ENCODE measurements at regions not wholly inside any gene's neighbourhood (a gene's known extent, or its start where the extent isn't known, plus 50 kb on each side); places are given as distances from the start of the nearest gene placed in this dataset.

DNA sequence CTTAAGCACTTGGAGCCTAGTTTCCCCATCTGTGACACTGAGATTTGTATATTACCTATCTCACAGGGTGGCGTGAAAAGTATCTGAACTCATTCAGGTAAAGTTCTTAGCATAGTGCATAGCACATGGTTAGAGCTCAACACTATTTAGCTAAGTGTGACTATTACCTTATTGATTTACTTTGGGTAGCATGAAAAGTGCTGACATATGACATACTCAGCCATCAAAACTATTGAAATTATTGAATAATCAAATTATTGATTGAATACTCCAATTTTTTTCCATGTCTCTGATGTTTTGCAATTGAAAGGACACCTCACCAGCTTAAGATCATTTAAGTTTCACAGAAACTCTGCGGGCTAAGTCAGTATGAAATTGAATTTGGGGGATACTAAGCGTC lies 715.0 kb downstream of the EFNB2 start:
- no peak for DNase-seq

DNA sequence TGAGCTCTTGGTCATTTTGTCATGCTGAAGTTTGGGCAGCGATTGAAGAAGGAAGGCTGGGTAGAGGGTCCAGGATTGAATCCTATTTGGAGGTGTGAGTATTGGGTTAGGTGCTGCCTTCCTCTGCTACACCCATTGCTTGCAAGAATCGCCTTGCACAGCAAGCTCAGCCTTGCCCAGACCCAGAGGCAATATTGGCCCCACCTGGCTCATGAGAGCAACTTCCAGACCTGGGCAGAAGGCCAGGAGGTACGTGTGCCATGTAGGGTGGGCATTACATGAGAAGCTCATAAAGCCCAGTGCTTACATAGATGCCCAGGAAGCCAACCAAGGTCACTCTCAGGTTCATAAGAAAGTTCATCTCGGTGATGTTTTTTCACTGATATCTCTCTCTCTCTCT lies 718.0 kb downstream of the EFNB2 start:
- no peak for DNase-seq

DNA sequence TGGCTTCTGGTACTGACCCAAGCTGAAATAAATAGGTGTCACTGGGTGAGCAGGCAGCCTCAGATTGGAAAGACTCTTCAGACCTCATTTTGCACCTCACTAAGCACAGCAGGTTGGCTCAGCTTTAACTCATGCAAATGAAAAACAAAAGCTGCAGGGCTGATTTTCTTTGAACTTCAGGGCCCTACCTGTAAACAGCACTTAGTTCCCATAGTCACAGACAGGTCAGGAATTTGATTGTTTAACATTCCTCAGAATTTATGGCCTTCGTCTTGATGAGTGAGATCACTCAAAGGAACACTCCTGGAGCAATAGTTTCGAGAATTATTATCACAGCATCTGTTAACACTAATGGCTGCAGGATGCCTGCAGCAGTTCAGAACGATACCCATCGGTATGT lies 718.5 kb downstream of the EFNB2 start:
- peak; percentile 78 to 79 for DNase-seq

DNA sequence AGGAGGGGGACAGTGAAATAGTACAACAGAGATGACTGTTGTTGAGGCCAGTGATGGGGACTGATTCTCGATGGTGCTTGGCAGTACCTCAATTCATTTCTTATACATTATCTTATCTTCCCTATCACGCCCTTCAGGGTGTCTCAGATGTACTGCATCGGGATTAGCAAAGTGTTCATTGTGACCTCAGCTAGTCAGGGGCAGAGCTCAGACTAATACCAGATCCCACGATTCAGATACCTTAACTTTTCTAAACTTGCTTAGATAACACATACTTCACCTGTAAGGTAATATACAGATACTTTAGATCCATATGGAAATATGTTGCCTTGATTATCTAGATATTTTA lies 720.6 kb downstream of the EFNB2 start:
- DNase-seq, result no peak

DNA sequence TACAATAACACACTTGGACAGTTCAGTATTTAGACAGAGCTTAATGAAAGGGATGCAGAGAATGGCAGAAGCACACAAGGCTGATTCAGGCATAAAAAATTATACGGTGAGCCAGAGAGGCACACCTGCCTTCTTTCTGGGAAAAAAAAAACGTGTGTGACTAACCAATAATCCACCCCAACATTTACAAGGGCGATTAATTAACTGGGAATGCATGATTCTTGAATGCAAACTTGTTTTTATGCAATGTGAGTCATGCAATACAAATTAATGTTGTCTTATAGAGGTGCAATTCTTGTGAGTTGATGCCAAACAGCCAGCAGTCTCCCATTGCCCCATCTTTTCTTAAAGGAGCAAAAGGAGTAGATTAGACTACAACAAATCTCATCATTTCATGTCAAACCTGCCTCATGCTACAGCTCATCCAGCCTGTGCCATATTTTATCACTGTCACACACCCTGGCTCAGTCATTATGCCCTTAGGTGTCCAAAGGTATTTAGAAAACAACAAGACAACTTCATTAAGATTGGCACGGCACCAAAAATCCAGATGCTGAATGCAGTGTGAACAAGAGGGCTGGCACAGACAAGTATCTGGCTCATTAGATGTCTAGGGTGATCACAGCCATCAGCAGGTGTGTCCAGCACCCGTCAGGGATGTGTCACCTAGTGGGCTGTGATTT lies 721.1 kb downstream of the EFNB2 start:
- DNase-seq, result no peak

DNA sequence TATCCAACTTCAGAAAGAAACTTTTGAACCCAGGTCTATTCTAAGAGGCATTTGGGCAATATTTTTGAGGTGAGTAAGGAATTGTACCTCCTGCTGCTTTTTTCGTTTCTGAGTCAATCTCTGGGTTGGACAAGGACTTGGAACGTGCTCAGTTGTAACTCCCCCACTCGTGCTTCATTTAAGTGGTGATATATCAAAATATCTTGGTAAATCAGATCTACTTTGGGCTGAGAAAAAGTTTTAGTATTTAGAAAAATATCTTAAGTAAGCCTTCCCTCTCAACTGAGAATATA lies 728.9 kb downstream of the EFNB2 start:
- no peak for DNase-seq

DNA sequence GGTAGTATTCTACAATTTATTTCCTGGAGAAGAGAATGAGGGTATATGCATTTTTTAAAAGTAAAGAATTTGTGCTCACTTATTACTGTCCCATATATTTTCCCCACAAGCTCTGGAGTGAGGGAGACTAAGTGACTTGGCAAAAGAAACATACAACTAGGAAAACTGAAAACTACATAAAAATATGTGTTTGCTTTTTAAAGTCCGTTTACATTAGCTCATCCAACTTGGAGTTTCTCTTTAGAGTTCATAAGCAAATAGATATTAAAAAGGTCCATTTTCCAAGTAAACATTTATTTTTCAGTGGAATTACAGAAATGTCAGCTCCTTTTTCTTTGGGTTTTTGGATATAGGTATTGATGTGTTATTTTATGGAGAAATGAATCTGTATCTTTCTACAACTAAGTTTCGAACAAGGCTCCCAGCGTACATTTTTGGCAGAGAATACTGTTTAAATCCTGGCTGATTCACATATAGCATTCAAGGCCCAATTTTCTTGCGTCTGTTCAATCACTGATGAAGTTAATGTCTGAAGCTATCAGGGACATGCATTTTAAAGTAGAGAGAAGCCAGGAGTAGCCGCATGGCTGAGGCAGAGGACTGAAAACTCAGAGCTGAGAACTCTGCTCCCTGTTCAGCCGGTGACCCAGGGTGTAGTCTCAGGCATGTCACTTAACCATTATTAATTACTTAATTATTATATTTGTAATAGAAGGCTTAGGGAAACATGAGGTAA lies 729.4 kb downstream of the EFNB2 start:
- no peak for DNase-seq

DNA sequence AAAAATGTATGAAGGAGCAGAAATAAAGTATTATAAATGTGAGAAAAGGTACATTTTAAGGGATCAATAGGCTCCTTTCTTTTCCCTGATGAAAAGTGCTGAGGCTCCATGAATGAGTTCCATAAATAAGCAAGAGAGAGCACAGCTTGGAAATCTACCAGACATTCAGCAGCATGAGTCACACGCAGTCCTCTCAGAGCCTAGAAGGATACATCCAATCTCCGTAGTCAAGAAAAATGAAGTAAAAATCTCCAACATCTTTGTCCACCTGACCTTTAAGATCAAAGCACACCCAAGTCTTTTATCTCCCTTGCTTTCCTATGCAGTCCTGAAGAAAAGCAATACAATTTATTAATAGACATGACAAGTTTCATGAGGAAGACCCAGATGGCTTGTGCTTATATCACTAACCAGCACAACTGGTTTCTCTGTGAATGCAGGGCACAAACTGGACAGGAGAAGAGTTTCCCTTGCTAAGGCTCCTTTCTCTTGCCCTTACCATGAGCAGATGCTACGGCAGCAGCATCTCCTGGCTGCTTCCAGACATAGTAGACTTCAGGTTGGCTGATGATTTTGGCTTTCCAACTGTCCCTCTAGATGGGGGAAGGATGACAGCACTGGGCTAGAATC lies 730.8 kb downstream of the EFNB2 start:
- no peak for DNase-seq

DNA sequence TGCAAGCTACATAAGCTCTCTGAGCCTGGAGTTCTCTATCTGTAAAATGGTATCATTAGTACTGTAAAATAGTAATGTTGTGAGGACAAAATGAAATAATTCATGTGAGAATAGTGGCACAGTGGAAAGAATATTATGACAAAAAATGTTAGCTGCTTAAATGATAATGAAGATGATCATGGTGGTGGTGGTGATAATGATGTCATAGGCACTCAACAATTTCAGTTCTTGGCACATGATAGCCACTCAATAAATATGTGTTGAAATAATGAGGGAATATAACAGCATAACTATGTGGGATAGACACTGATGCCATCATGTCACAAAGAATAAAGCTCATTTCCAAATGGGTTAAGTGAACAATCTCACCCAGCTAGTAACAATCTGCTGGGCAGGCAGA lies 736.3 kb downstream of the EFNB2 start:
- DNase-seq, result no peak

DNA sequence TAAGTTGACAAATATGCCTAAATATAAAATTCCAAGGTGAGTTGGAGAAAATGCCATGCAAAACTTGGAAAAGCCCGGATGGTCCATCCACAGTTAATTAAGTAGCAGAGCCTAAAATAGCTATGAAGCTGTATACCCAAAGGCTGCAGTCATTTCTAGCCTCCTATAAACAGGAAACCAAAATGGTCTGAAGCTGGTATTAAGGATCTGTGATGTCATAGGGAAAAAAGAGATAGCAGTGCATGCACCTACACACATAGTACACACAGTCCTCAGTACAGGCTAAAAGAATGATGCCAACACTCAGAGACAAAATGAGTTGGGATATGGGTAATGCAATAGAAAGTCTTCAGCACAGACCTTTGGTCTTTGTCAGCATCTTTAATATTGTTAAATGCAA lies 736.9 kb downstream of the EFNB2 start:
- no peak for DNase-seq

DNA sequence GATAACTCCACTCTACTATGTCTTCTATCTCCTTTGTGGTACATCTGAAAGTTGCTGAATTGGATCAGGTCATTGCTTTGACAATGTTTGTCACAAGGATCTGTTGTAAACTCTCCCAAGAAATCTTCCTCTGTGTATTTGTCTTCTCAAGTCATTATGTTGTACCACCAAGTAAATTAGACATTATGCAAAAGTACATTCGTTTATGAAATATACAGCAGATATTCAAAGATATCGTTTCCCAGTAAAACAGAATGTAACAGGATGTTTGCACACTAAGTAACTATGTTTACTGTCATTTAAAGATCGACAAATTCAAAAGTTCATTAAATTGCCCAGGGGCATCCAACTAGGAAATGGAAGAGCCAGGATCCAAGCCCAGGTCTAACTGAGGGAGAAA lies 739.4 kb downstream of the EFNB2 start:
- no peak for DNase-seq

DNA sequence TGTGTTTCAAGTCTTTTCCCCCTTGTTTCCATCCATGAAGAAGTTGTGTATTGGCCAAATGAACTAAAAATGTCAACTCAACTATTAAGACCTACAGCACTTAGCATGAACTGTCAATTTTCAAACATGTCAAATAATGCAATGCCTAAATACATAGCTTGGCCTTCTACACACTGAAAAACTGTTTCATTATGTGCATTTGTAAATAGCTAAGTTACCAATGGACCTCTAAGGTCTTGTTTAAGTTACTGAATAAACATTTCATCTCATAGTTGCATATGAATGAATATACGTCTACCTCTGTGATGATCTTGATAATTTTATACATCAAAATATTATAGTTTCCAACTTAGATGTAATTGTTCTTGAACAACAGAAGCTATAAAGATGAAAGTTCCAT lies 744.5 kb downstream of the EFNB2 start:
- no peak for DNase-seq

DNA sequence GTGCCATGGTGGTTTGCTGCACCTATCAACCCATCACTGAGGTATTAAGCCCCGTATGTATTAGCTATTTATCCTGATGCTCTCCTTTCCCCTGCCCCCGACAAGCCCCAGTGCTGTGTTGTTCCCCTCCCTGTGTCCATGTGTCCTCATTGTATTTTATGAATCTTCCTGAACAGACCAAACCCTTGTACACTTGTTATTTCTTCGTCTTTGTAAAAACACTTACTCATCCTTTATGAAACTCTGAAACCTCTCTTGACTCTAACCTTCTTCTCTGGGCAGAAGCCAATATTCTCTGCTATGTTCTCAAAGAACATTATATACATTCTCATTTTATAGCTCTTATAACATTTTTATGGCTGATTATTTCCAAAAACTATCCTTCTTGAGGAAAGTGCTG lies 746.9 kb downstream of the EFNB2 start:
- no peak for DNase-seq

DNA sequence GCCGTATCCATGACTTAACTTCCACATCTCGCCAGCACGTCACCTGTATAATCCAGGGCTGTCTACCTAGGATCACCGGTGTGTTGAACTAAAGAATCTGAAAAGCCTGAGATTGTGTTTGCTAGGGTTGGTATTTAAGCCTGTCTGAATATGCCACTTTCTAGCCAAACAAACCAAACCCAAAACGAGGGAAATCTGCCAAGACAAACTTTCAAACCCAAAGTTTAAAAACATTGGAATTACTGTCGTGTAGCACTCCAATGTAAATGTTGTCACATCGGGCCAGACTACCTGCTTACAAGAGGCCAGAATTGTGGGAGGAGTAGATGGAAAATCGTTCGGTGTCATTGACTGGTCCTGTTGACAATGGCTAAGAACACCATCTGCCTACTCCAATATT lies 747.8 kb downstream of the EFNB2 start:
- DNase-seq, result no peak

DNA sequence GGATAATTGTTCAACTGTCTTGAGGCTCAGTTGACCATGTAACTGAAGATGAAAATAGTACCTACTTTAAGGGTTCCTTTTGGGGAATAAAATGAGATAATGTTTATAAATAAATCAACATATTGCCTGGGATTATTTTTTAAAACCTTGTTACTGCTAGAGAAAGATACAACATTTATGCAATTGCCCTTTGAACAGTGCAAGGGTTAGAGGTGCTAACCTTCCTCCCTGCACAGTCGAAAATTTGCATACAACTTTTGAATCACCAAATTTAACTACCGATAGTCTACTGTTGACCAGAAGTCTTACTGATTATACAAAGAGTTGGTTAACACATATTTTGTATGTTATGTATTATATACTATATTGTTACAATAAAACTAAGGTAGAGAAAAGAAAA lies 750.0 kb downstream of the EFNB2 start:
- no peak for DNase-seq

DNA sequence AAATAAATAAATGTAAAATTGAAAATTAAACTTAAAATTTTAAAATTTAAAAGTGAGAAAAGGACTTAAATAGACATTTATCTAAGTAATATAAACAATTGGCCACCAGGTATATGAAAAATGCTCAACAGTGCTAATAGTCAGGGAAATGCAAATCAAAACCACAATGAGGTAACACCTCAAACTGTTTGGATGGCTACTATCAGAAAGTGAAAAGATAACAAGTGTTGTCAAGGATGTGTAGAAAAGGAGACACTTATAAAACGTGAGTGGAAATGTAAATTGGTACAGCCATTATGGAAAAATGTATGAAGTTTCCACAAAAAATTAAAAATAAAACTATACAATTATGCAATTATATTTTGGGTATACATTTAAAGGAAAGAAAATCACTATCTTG lies 752.2 kb downstream of the EFNB2 start:
- no peak for DNase-seq

DNA sequence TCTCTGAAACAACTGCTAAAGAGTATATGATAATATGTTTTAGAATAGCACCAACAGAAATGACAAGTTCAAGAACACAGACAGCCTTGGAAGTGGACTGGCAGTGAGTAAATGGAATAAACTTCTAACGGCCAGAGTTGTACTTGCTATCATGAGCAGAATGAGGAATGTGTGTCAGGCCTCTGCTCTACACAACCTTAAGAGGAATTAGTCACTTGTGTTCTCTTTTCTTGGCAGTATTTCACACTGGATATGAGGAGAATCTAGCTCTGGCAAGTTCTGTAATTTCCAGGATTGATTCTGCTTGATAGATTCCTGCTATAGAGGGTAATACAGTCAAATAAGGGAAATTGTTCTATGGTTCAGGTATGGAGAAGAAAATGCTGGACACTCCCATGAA lies 757.3 kb downstream of the EFNB2 start:
- DNase-seq, result no peak

DNA sequence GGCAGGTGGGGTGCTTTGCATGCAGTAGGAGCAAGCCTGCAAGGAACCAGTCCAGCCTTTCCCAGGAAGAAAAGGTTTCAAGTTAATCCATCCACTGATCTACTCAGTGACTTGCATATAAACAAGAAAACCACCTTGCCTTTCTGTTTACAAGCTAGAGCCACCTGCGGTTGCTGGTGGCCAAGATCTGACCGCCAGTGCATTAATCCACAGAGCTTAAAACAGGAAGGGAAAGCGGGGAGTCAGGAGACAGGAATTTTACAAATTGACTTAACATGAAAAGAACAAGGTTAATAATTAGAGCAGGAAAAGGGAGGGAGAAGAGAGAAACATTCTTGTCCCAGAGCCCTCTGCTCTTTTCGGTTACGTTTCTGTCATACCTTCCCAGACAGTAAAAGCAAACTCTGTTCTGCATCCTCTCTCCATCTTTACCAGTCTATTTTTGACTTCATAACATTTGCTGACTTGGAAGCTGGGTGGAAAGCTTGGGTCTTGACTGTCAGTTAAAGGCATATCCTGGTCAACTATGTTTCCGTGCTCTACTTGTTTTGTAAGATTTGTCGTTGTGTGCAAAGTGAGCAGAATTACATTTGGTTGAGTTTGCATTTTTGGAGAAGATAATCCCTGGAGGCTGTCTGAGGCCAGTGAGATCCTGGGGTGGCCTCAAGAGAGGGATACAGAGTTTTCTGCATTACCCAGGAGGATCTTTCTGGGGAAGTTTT lies 760.6 kb downstream of the EFNB2 start:
- no peak for DNase-seq

DNA sequence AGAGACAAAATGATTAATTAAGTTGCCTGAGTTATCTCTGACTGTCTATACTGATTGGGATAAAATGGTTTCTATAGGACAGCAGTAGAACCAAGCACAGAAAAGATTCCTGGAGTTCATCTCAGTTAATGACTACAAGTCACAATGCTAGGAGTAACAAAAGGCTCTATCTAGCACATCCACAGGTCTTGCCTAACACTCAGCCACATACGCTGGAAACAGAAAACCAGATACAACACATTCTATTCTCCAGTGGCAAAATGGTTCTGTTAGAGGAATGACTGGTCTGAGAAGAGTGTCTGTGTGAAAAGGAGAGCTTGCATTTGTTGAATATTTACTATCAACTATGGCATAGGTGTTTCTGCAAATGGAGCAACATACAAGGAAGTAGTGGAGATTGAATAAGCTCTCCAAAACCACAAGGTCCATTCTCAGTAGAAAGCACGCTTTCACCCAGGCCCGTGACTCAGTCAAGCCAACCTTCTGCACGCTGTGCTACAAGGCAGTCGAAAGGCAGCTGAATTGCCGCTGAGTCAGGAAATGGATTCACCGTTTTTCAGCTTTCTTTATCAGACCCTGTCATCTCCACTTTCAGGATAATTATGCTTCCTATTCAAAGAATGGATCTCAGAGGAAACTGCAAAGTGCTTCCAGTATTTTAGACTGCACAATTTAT lies 761.5 kb downstream of the EFNB2 start:
- DNase-seq, result no peak

DNA sequence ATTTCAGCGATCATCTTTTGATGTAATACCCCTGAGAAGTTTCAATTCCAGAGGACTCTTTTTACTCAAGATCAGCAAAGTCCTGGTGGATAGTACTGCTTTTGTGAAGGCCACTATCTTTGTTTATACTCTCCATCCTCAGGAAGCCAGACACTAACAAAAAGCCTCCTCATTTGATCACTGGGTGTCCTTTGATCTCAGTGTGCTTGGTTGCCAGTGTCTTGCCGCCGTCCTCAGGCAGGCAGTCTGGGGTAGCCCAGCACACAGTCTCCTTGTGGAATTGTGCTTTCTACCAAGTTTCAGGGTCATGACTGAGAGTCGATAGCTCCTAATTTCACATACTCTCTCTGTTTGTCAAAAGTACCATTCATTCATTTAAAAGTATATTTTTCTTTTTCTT lies 762.2 kb downstream of the EFNB2 start:
- no peak for DNase-seq

DNA sequence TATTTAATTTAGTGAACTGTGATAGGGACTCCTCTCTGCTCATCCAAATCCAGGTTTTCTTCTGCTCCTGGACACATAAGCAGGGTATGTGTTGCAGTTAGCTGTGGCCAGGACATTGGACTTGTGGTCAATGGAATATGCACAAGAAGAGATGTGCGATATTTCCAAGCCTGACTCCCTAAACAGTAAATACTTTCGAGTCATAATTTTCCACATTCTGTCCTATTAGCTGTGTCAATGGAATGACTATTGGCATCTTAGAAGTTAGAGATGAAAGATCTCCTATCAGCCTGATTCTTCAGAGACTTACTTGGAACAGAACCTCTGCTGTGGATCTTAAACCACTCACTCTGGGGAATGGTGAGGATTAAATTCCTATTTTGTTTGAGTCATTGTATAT lies 771.0 kb downstream of the EFNB2 start:
- DNase-seq, result no peak

DNA sequence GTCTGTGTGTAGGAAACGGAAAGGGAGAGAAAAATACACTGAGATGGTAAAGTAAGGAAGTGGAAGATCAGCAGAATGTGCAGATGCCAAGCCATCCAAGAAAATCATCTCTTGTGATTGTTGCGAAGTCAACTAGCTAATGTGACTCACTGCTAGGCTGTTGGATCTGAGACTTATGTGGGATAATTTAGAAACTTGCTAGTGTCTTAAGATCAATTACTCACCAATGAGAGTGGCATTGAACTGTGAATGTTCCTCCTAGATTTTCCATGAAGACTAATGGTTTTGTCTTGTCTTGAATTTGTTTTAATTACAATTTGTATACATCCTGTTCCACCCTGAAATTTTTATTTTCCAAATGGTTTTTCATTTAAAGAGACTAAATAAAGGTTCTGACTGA lies 771.6 kb downstream of the EFNB2 start:
- no peak for DNase-seq

DNA sequence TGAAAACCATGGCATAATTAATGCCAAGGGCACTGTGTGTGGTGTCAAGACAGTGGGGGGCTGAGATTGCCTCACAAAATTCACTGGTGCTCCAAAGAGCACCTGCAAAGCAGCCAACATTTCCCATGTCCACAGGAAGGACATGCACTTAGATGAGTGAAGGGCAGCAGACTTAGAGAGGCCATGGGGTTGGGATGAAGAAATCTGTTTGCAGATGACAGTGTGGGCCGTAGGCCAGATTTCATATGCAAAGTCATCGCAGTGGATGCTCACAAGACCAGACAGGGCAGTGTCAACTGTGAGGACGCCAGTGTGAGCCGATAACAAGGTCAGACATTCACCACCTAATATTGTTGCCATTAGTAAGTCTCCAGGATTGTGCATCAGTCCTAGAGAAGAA lies 773.4 kb downstream of the EFNB2 start:
- no peak for DNase-seq
